GM12878 (cell line): ENCODE measurements at regions not wholly inside any gene's neighbourhood (a gene's known extent, or its start where the extent isn't known, plus 50 kb on each side); places are given as distances from the start of the nearest gene placed in this dataset.

Experiments
- ATAC-seq: fragments of 200-7000 bp; cut with Tn5 transposase; 3 replicates; pipeline ENCODE4 v1.9.1; 2020; ENCODE audit warnings: mild to moderate bottlenecking, moderate library complexity
- BruUV-seq: library from RNA; stranded (reverse); fragments of 400-500 nt; replicated peaks from 2 replicates; lab custom pipeline; 2021; lab: Mats Ljungman, UMichigan
- CTCF ChIA-PET: fragments of 300-600 bp; sonication (Branson Sonifier 250); formaldehyde crosslinking; extraction: SDS; loops from one replicate; lab custom pipeline; 2021; ENCODE audit warnings: inconsistent platforms; lab: Yijun Ruan, JAX
- POLR2A ChIA-PET: fragments of 350-600 bp; formaldehyde crosslinking; extraction: SDS; loops from one replicate; lab custom pipeline; 2021; ENCODE audit warnings: inconsistent platforms; lab: Charles Lee
- RAD21 ChIA-PET: fragments of 300-600 bp; sonication (Branson Sonifier 250); formaldehyde crosslinking; loops from one replicate; lab custom pipeline; 2023; ENCODE audit warnings: antibody characterized with exemption; ENCODE audit not compliant: unreplicated experiment; lab: Charles Lee
- SMC1A ChIA-PET: fragments of 300-600 bp; sonication (Branson Sonifier 250); formaldehyde crosslinking; loops from one replicate; lab custom pipeline; 2023; ENCODE audit not compliant: unreplicated experiment, uncharacterized antibody; lab: Charles Lee
- DNase-seq: peaks from one replicate; pipeline ENCODE4 v3.0.0-alpha.2; 2011; ENCODE audit warnings: low read depth, low spot score
- FAIRE-seq: peaks from 3 replicates; lab custom pipeline; 2011; peaks lifted over from hg19 to GRCh38; lab: Jason Lieb, UNC
- H2AFZ ChIP-seq: 2 replicates; pipeline ENCODE4 v1.6.0; 2011; ENCODE audit warnings: low read depth, low read length, control low read depth; ENCODE audit not compliant: control insufficient read depth
- H3K27ac ChIP-seq: 2 replicates; pipeline ENCODE4 v1.5.1; 2011; ENCODE audit warnings: control low read depth; ENCODE audit not compliant: control insufficient read depth, insufficient read depth
- H3K27me3 ChIP-seq, 2 experiments: replicated peaks in 1 of 2; 2 replicates each; pipeline versions ENCODE4 v1.6.0 to v1.6.1; 2011; ENCODE audit warnings: low read length in 1 of 2; ENCODE audit not compliant: control insufficient read depth in 2 of 2, insufficient read depth in 2 of 2
- H3K36me3 ChIP-seq, 2 experiments: 2 replicates each; pipeline ENCODE4 v1.5.1; 2011; ENCODE audit warnings: low read length in 1 of 2; ENCODE audit not compliant: control insufficient read depth in 2 of 2, insufficient read depth in 2 of 2
- H3K4me1 ChIP-seq: 2 replicates; pipeline ENCODE4 v1.6.1; 2011; ENCODE audit warnings: mild to moderate bottlenecking, low read length, moderate library complexity, mixed read lengths; ENCODE audit not compliant: control insufficient read depth, insufficient read depth
- H3K4me2 ChIP-seq: 2 replicates; pipeline ENCODE4 v1.6.0; 2011; ENCODE audit warnings: control low read depth; ENCODE audit not compliant: control insufficient read depth, insufficient read depth
- H3K4me3 ChIP-seq: fragments of 200-600 bp; sonication (generic); 2 replicates; pipeline ENCODE4 v1.5.1; 2016
- H3K79me2 ChIP-seq: 2 replicates; pipeline ENCODE4 v1.6.0; 2011; ENCODE audit warnings: low read length; ENCODE audit not compliant: control insufficient read depth, insufficient read depth
- H3K9ac ChIP-seq: 2 replicates; pipeline ENCODE4 v1.8.0; 2011; ENCODE audit warnings: low read length, control low read depth, mixed read lengths; ENCODE audit not compliant: control insufficient read depth, insufficient read depth
- H3K9me3 ChIP-seq: replicated peaks from 3 replicates; pipeline ENCODE4 v1.5.1; 2011; ENCODE audit warnings: mild to moderate bottlenecking, low read length; ENCODE audit not compliant: control insufficient read depth, insufficient read depth
- H4K20me1 ChIP-seq: 2 replicates; pipeline ENCODE4 v1.6.0; 2011; ENCODE audit not compliant: control insufficient read depth, insufficient read depth
- ASH2L ChIP-seq: fragments of 300-600, 200-600 bp; sonication (generic); IDR thresholded peaks from 2 replicates; pipeline ENCODE4 v1.6.1; 2017; ENCODE audit warnings: low read depth, mild to moderate bottlenecking, borderline replicate concordance
- CEBPB ChIP-seq, 2 experiments: fragments of 150-350 bp in 1 of 2; IDR thresholded peaks; 2 replicates each; pipeline ENCODE4 v1.6.1; 2012 to 2014; ENCODE audit warnings: low read depth in 2 of 2, low read length in 2 of 2, borderline replicate concordance in 1 of 2, inconsistent platforms in 1 of 2
- JUNB ChIP-seq: IDR thresholded peaks from 2 replicates; pipeline ENCODE4 v1.6.1; 2016; ENCODE audit warnings: antibody characterized with exemption, mild to moderate bottlenecking
- MEF2B ChIP-seq: fragments of 450-650 bp; IDR thresholded peaks from 2 replicates; pipeline ENCODE4 v1.6.1; 2018; ENCODE audit warnings: mild to moderate bottlenecking, moderate library complexity; ENCODE audit not compliant: partially characterized antibody, poor library complexity, severe bottlenecking
- NFXL1 ChIP-seq: fragments of 450-650 bp; IDR thresholded peaks from 2 replicates; pipeline ENCODE4 v1.6.1; 2017; ENCODE audit warnings: antibody characterized with exemption, mild to moderate bottlenecking, borderline replicate concordance
- RAD21 ChIP-seq: IDR thresholded peaks from 2 replicates; pipeline ENCODE4 v1.6.1; 2011; ENCODE audit warnings: mild to moderate bottlenecking, low read depth, low read length, moderate library complexity; ENCODE audit not compliant: insufficient read depth
- SP1 ChIP-seq: IDR thresholded peaks from one replicate; pipeline ENCODE4 v1.6.1; 2011; ENCODE audit warnings: low read depth, low read length
- ZBED1 ChIP-seq: IDR thresholded peaks from 2 replicates; pipeline ENCODE4 v1.6.1; 2016; ENCODE audit warnings: borderline replicate concordance
- ZNF622 ChIP-seq: fragments of 450-650 bp; IDR thresholded peaks from 2 replicates; pipeline ENCODE4 v1.6.1; 2017; ENCODE audit warnings: mild to moderate bottlenecking, inconsistent platforms
- WGBS: methylation state at CpG from one replicate; pipeline ENCODE4 v1.1.6; 2016; ENCODE audit warnings: low lambda C conversion rate; ENCODE audit not compliant: insufficient replicate concordance, insufficient coverage; ENCODE audit errors: missing lambda C conversion rate; 5-methylcytosine and 5-hydroxymethylcytosine counted together
- in situ Hi-C: fragments of 300-500 bp; cut with MboI; formaldehyde crosslinking; loops from 9 replicates; pipeline ENCODE4 v1.14.3; 2018; ENCODE audit warnings: mixed read lengths
- intact Hi-C: fragments of 100-400 bp; cut with micrococcal nuclease; formaldehyde crosslinking; loops from one replicate; pipeline ENCODE4 v1.14.2; 2022; ENCODE audit not compliant: unreplicated experiment
- TF ChIP-seq, protein P1 (sequence below): IDR thresholded peaks from 2 replicates; pipeline ENCODE4 v1.6.1; 2011; ENCODE audit warnings: low read depth, low read length, improper control_type of control experiment, borderline replicate concordance
- TF ChIP-seq, protein P2 (sequence below): fragments of 450-650 bp; conservative IDR thresholded peaks from 2 replicates; pipeline ENCODE4 v1.6.1; 2017; ENCODE audit warnings: mild to moderate bottlenecking, moderate library complexity
- TF ChIP-seq, protein P3 (sequence below): IDR thresholded peaks from 2 replicates; pipeline ENCODE4 v1.6.1; 2012; ENCODE audit warnings: improper control_type of control experiment, low read depth, low read length; ENCODE audit not compliant: insufficient replicate concordance

DNA sequence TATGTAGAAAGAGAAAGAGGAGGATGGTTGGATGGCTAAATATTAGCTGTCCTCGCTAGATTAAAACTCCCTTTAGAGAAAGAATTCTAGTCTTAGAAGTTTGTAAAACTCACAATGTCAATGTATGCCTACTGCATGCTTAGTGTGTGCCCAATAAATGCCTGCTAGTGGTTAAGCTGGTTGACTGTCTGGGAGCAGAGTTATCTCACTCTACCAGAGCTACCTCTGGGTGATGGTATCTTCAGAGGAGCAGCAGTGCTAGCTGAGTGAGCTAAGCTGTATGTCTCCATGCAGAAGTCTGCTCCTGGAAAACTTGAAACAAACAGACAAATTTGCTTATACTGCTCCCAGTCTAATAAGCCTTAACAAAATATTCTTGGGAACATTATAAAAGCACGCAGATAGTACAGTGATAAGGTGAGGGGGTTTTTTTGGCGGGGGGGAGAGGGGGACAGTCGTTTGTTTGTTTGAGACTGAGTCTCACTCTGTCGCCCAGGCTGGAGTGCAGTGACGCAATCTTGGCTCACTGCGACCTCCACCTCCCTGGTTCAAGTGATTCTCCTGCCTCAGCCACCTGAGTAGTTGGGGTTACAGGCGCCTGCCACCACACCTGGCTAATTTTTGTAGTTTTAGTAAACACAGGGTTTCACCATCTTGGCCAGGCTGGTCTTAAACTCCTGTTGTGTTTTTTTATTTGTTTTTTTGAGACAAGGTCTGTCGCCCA lies 202.8 kb upstream of the TSC22D1 start:
- no peak for DNase-seq
- Histone ChIP-seq H3K27me3 (no peaks in the 10 kb centered on the region), H3K9ac (no peak overlapping the region), H2AFZ (no peak overlapping the region), H3K36me3 (no peaks in the 10 kb centered on the region), H3K4me1 (no peaks in the 10 kb centered on the region), H3K4me3 (no peak overlapping the region), H3K9me3 (no peaks in the 10 kb centered on the region), H4K20me1 (no peaks in the 10 kb centered on the region)
- ChIA-PET CTCF (interaction anchor here (0.9 kb wide), 1 partner anchor 15 kb away, joined by 3 read pairs; no protein-coding TSS in a partner anchor), POLR2A (no interaction called here)
- in situ Hi-C loops = no loop called here
- ATAC-seq = no peak
- 57% methylated on average over 9 of the region's 9 CpGs for WGBS
- no peak for FAIRE-seq
- intact Hi-C loops = no loop called here
- BruUV-seq = no TSS peak
- TF ChIP-seq ZNF622 = no peak
- TF ChIP-seq, protein P1, sequence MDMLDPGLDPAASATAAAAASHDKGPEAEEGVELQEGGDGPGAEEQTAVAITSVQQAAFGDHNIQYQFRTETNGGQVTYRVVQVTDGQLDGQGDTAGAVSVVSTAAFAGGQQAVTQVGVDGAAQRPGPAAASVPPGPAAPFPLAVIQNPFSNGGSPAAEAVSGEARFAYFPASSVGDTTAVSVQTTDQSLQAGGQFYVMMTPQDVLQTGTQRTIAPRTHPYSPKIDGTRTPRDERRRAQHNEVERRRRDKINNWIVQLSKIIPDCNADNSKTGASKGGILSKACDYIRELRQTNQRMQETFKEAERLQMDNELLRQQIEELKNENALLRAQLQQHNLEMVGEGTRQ = no peak
- TF ChIP-seq, protein P2, sequence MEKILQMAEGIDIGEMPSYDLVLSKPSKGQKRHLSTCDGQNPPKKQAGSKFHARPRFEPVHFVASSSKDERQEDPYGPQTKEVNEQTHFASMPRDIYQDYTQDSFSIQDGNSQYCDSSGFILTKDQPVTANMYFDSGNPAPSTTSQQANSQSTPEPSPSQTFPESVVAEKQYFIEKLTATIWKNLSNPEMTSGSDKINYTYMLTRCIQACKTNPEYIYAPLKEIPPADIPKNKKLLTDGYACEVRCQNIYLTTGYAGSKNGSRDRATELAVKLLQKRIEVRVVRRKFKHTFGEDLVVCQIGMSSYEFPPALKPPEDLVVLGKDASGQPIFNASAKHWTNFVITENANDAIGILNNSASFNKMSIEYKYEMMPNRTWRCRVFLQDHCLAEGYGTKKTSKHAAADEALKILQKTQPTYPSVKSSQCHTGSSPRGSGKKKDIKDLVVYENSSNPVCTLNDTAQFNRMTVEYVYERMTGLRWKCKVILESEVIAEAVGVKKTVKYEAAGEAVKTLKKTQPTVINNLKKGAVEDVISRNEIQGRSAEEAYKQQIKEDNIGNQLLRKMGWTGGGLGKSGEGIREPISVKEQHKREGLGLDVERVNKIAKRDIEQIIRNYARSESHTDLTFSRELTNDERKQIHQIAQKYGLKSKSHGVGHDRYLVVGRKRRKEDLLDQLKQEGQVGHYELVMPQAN = no peak
- TF ChIP-seq, protein P3, sequence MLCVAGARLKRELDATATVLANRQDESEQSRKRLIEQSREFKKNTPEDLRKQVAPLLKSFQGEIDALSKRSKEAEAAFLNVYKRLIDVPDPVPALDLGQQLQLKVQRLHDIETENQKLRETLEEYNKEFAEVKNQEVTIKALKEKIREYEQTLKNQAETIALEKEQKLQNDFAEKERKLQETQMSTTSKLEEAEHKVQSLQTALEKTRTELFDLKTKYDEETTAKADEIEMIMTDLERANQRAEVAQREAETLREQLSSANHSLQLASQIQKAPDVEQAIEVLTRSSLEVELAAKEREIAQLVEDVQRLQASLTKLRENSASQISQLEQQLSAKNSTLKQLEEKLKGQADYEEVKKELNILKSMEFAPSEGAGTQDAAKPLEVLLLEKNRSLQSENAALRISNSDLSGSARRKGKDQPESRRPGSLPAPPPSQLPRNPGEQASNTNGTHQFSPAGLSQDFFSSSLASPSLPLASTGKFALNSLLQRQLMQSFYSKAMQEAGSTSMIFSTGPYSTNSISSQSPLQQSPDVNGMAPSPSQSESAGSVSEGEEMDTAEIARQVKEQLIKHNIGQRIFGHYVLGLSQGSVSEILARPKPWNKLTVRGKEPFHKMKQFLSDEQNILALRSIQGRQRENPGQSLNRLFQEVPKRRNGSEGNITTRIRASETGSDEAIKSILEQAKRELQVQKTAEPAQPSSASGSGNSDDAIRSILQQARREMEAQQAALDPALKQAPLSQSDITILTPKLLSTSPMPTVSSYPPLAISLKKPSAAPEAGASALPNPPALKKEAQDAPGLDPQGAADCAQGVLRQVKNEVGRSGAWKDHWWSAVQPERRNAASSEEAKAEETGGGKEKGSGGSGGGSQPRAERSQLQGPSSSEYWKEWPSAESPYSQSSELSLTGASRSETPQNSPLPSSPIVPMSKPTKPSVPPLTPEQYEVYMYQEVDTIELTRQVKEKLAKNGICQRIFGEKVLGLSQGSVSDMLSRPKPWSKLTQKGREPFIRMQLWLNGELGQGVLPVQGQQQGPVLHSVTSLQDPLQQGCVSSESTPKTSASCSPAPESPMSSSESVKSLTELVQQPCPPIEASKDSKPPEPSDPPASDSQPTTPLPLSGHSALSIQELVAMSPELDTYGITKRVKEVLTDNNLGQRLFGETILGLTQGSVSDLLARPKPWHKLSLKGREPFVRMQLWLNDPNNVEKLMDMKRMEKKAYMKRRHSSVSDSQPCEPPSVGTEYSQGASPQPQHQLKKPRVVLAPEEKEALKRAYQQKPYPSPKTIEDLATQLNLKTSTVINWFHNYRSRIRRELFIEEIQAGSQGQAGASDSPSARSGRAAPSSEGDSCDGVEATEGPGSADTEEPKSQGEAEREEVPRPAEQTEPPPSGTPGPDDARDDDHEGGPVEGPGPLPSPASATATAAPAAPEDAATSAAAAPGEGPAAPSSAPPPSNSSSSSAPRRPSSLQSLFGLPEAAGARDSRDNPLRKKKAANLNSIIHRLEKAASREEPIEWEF = no peak
- TF ChIP-seq CEBPB (IDR thresholded peaks at IDR 0.05; ENCODE audit: borderline replicate concordance in 1 of 2, low read depth in 2 of 2, low read length in 2 of 2) = no peak
- no peak for TF ChIP-seq JUNB
- no peak for TF ChIP-seq ASH2L
- TF ChIP-seq MEF2B = no peak
- TF ChIP-seq RAD21 = no peak
- no peak for TF ChIP-seq ZBED1
- TF ChIP-seq NFXL1 = no peak
- TF ChIP-seq SP1 = no peak
- TF ChIP-seq, all 136 proteins: peak for 0
- SMC1A ChIA-PET = no interaction called here
- Histone ChIP-seq H3K4me2 (no peak overlapping the region), H3K27ac (no peak overlapping the region), H3K79me2 (no peaks in the 10 kb centered on the region)
- RAD21 ChIA-PET = no interaction called here
